NB4 (cell line): ENCODE measurements at regions not wholly inside any gene's neighbourhood (a gene's known extent, or its start where the extent isn't known, plus 50 kb on each side); places are given as distances from the start of the nearest gene placed in this dataset.
"Not testable (repeated sequence)": the region's sequence is repeated elsewhere in the genome, so short reads cannot be mapped to it uniquely, and the experiment has no call there.

Source experiments
- DNase-seq: peaks from one replicate; pipeline ENCODE4 v3.0.0; 2010; ENCODE audit warnings: low read depth
- H3K4me3 ChIP-seq: one replicate; pipeline ENCODE4 v1.5.1; 2011; ENCODE audit warnings: mild to moderate bottlenecking, low read depth, low read length, moderate library complexity
- CTCF ChIP-seq: IDR thresholded peaks from one replicate; pipeline ENCODE4 v1.5.1; 2012; ENCODE audit warnings: low read depth, low read length
- MAX ChIP-seq: IDR thresholded peaks from 2 replicates; pipeline ENCODE4 v1.6.1; 2011; ENCODE audit warnings: low read depth, low read length
- MYC ChIP-seq: IDR thresholded peaks from 2 replicates; pipeline ENCODE4 v1.6.1; 2011; ENCODE audit warnings: low read depth, low read length
- POLR2A ChIP-seq: IDR thresholded peaks from 2 replicates; pipeline ENCODE4 v1.6.1; 2011; ENCODE audit warnings: mild to moderate bottlenecking; ENCODE audit not compliant: insufficient read length; ENCODE audit errors: extremely low read depth

GRCh38 chr2:183881978-183882377 lies 716.4 kb upstream of the ZNF804A start:
- TF ChIP-seq MYC: no peak
- TF ChIP-seq POLR2A: no peak
- TF ChIP-seq MAX: no peak
- TF ChIP-seq CTCF: no peak
- no peak overlapping the region for H3K4me3 ChIP-seq
- DNase-seq: no peak

- no peak overlapping the region for H3K4me3 ChIP-seq
- TF ChIP-seq MAX: no peak
- no peak for TF ChIP-seq MYC
- no peak for TF ChIP-seq CTCF
- no peak for TF ChIP-seq POLR2A
- no peak for DNase-seq
Measured at GRCh38 chr2:183892315-183892941, 705.9 kb upstream of the ZNF804A start.

- no peak for DNase-seq
- no peak overlapping the region for H3K4me3 ChIP-seq
- TF ChIP-seq POLR2A (no peak), MYC (no peak), MAX (no peak), CTCF (no peak)
Measured at GRCh38 chr2:183898641-183899040, 699.7 kb upstream of the ZNF804A start.

- no peak for DNase-seq
- no peak overlapping the region for H3K4me3 ChIP-seq
- TF ChIP-seq MYC (no peak), MAX (no peak), CTCF (no peak), POLR2A (no peak)
Measured at GRCh38 chr2:183901931-183902330, 696.4 kb upstream of the ZNF804A start.

- TF ChIP-seq MAX: no peak
- TF ChIP-seq MYC: no peak
- TF ChIP-seq POLR2A: no peak
- no peak for TF ChIP-seq CTCF
- no peak overlapping the region for H3K4me3 ChIP-seq
- no peak for DNase-seq
Measured at GRCh38 chr2:183903026-183903425, 695.3 kb upstream of the ZNF804A start.

- not testable (repeated sequence) for DNase-seq
Measured at GRCh38 chr2:183916041-183916440, 682.3 kb upstream of the ZNF804A start.

More at GRCh38 chr2:183916041-183916440, 682.3 kb upstream of the ZNF804A start:
- H3K4me3 ChIP-seq: not testable (repeated sequence)
